Spleen (tissue), 11 donors: ENCODE measurements at regions not wholly inside any gene's neighbourhood (a gene's known extent, or its start where the extent isn't known, plus 50 kb on each side); places are given as distances from the start of the nearest gene placed in this dataset.
A peak's percentile ranks its signal among the peaks of the same experiment; 100 is the strongest.

Experiments used
- DNase-seq: peaks from one replicate; pipeline ENCODE4 v3.0.0-alpha.2; 2020
- H3K27ac ChIP-seq, 8 donors: fragments of 200-600 bp; sonication (generic) in 7 of 8; 1 replicate in 4 of 8; 2 replicates in 4 of 8; pipeline versions ENCODE4 v1.5.0 to v1.8.0; 2016 to 2021; ENCODE audit warnings: inconsistent platforms in 4 of 8, mild to moderate bottlenecking in 4 of 8, moderate library complexity in 1 of 8
- H3K27me3 ChIP-seq, 7 donors: fragments of 200-600 bp; sonication (generic) in 6 of 7; replicated peaks in 1 of 7; 1 replicate in 4 of 7; 2 replicates in 3 of 7; pipeline versions ENCODE4 v1.5.0 to v1.8.0; 2016 to 2021; ENCODE audit warnings: inconsistent platforms in 3 of 7, mild to moderate bottlenecking in 1 of 7
- H3K36me3 ChIP-seq, 6 donors: fragments of 200-600 bp; sonication (generic) in 5 of 6; 1 replicate in 4 of 6; 2 replicates in 2 of 6; pipeline versions ENCODE4 v1.5.0 to v1.8.0; 2016 to 2021; ENCODE audit warnings: inconsistent platforms in 2 of 6
- H3K4me1 ChIP-seq, 6 donors: fragments of 200-600 bp; sonication (generic) in 5 of 6; 1 replicate in 3 of 6; 2 replicates in 3 of 6; pipeline versions ENCODE4 v1.5.0 to v1.8.0; 2016 to 2021; ENCODE audit warnings: inconsistent platforms in 3 of 6
- H3K4me3 ChIP-seq, 8 donors: fragments of 200-600 bp; sonication (generic) in 7 of 8; 1 replicate in 4 of 8; 2 replicates in 4 of 8; pipeline versions ENCODE4 v1.5.0 to v1.8.0; 2016 to 2021; ENCODE audit warnings: inconsistent platforms in 4 of 8, mild to moderate bottlenecking in 4 of 8, moderate library complexity in 2 of 8
- H3K9me3 ChIP-seq, 8 donors: fragments of 200-600 bp; sonication (generic) in 7 of 8; 1 replicate in 4 of 8; 2 replicates in 4 of 8; pipeline versions ENCODE4 v1.5.0 to v1.8.0; 2016 to 2021; ENCODE audit warnings: inconsistent platforms in 4 of 8
- POLR2A ChIP-seq, 3 donors: fragments of 450-650 bp; IDR thresholded peaks; one replicate each; pipeline ENCODE4 v1.5.1; 2017; ENCODE audit warnings: antibody characterized with exemption in 3 of 3, mild to moderate bottlenecking in 1 of 3
- POLR2AphosphoS5 ChIP-seq, 3 donors: sonication (generic); formaldehyde crosslinking; IDR thresholded peaks; one replicate each; pipeline ENCODE4 v1.5.1; 2017; ENCODE audit warnings: antibody characterized with exemption in 3 of 3
- WGBS, 5 donors: extraction: QIAGEN DNeasy Blood & Tissue Kit in 3 of 5; methylation state at CpG; one replicate each; pipeline versions ENCODE4 v1.1.5 to v1.1.7; 2013 to 2018; 5-methylcytosine and 5-hydroxymethylcytosine counted together
- intact Hi-C: fragments of 100-400 bp; cut with DNase I; formaldehyde crosslinking; loops from one replicate; pipeline ENCODE4 v1.15.0; 2023; ENCODE audit warnings: low total_unique reads
- TF ChIP-seq, protein P1 (sequence below), 11 experiments: fragments of 200-600 bp in 7 of 11; fragments of 450-650 bp in 4 of 11; sonication (generic) in 4 of 11; IDR thresholded peaks in 8 of 11; conservative IDR thresholded peaks in 3 of 11; 1 replicate in 7 of 11; 2 replicates in 4 of 11; pipeline versions ENCODE4 v1.4.0 to v1.8.0; 2016 to 2021; ENCODE audit warnings: antibody characterized with exemption in 11 of 11, inconsistent platforms in 4 of 11, mild to moderate bottlenecking in 1 of 11
- donor health status: healthy with polysubstance abuse.
- donor health status: DM: no; HTN: no; CAD: no; lungs with moderate emphysema.
- donor health status: DM: no; HTN: no; CAD: no.
- donor health status: Bipolar disorder and iron deficiency.
- donor health status: healthy.
- donor health status: DM: no; HTN: no; CAD: no.
- donor health status: DM: yes; HTN: yes; CAD: no.

DNA sequence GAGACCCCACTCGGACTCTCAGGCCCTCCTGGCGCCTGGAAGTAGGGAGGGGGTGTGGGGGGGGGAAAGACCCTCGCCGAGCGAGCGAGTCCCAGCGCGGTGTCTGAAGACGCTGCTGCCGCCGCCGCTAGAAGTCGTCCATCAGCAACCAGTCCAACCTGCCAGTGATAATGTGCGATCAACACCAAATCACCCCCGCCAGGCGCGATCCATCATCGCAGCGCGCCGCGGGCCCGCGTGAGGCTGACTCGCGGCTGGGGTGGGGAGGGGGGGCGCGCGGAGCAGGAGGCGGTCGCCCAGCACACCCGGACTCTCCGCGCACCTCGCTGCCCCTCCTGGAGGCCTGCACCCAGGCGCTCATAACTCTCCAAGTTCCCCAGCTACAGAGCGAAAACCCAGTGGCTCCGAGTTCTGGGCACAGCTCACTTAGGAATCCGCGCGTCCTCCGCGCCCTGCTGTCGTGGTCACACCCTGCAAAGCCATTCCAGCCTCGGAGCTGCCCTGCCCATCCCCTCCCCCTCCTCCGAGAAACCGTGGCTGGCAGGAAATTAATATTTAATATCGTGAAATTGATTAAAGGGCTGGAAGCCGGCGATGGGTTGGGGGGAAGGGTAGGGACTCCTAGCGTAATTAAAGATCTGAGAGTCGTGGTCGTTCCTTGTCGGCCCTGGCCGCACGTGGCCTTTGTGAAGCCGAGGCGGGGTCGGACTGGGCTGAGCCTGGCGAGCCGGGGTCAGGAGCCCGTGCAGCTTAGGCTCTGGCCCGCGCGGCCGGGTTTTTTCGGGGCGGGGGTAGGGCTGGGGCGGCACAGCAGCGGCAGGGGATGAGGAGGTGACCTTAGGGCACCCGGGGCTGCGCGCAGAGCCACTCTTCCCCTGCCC, 58.1 kb upstream of the BCOR start:
- intact Hi-C loops = loop anchor here (10.0 kb wide), 2 partner anchors 51 to 141 kb away; no protein-coding TSS in a partner anchor
- DNase-seq = no peak
- H3K9me3 ChIP-seq = no peaks in the 10 kb centered on the region
- peak overlapping the region; percentile 7 to 84 (median 68) for H3K27ac ChIP-seq
- H3K4me3 ChIP-seq = peak overlapping the region; percentile 25 to 71 (median 42)
- peak in 1 of 3 donors; percentile 2 for TF ChIP-seq POLR2AphosphoS5 (IDR thresholded peaks at IDR 0.05)
- TF ChIP-seq, protein P1, sequence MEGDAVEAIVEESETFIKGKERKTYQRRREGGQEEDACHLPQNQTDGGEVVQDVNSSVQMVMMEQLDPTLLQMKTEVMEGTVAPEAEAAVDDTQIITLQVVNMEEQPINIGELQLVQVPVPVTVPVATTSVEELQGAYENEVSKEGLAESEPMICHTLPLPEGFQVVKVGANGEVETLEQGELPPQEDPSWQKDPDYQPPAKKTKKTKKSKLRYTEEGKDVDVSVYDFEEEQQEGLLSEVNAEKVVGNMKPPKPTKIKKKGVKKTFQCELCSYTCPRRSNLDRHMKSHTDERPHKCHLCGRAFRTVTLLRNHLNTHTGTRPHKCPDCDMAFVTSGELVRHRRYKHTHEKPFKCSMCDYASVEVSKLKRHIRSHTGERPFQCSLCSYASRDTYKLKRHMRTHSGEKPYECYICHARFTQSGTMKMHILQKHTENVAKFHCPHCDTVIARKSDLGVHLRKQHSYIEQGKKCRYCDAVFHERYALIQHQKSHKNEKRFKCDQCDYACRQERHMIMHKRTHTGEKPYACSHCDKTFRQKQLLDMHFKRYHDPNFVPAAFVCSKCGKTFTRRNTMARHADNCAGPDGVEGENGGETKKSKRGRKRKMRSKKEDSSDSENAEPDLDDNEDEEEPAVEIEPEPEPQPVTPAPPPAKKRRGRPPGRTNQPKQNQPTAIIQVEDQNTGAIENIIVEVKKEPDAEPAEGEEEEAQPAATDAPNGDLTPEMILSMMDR (IDR thresholded peaks at IDR 0.05 in 8 of 11, conservative IDR thresholded peaks at IDR 0.05 in 3 of 11) = no peak
- H3K4me1 ChIP-seq = peaks cover 0 to 77% (median 47%) of the 10 kb centered on the region in 6 donors
- no peaks in the 10 kb centered on the region for H3K36me3 ChIP-seq
- peaks cover 0 to 89% (median 32%) of the 10 kb centered on the region in 7 donors for H3K27me3 ChIP-seq
- 24 to 93% (median 41%) methylated on average over 17 to 71 of the region's 73 CpGs for WGBS, 5 donors

DNA sequence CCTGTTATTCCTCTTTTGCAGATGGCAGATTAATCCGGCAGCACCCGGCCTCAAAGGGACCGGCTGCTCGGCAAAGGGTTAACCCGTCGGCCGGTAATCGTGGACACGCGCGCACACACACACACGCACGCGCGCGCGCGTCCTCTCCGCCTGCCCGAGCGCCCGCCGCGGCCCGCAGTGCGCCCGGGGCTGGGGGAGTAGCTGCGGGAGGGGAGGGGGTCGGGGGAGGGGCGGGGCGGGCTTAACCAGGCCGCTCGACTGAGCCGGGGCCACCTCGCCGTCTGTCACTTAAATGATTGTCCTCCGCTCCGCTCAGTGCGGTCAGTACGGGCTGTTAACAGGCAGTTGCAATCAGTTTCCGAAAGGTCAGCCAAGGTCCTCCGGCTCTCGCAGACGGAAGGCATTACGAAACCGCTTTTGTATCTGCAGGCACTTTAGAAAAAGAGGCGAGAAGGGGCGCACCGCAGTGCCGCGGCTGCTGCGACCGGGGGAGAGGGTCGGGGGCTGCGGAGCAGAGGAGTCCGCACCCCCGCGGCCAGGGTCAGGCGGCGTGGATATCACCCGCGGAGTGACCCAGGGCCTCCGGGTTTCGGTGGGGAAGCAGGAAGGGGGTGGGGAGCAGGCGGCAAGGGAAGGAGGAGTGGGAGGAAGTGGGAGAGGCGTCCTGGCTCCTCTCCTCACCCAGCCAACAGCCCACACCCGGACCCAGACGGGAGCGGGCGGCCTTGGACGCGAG, 57.3 kb upstream of the BCOR start:
- 0 to 6% (median 1%) methylated on average over 26 to 59 of the region's 72 CpGs for WGBS, 5 donors
- peak; percentile 87 for DNase-seq

DNA sequence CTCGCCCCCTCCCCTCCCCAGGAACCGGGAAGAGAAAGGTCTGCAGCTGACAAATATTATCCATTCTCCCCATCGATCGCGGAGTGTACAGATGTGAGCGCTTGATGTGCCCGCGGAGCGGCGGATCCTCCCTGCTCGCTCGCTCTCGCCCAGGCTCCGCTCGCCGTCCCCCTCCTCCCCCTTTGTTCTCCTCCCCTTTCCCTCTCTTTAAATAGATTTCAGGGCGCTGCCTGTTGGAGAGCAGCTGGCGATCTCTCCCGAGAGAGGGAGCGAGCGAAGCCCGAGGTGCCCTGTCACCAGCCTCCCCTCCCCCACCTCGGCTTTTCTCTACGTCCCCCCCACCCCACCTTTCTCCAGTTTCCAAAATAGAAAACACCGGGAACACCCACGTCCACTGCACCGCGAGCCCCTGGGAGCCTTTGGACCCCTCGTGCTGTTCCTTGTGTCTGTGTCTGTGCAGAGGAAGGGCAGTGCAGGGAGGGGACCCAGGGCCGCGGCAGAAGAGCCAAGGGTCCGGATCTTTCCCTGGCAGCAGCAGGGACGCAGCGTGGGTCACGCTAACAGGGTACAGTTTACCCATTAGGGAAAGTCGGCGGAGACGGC, 56.6 kb upstream of the BCOR start:
- H3K27me3 ChIP-seq = peaks cover 0 to 97% (median 32%) of the 10 kb centered on the region in 7 donors
- H3K36me3 ChIP-seq = no peaks in the 10 kb centered on the region
- peak overlapping the region in 7 of 8 donors; percentile 24 to 84 (median 71) for H3K27ac ChIP-seq
- intact Hi-C loops = loop anchor here (10.0 kb wide), 2 partner anchors 50 to 140 kb away; no protein-coding TSS in a partner anchor
- H3K9me3 ChIP-seq = no peaks in the 10 kb centered on the region
- TF ChIP-seq, protein P1 (IDR thresholded peaks at IDR 0.05 in 8 of 11, conservative IDR thresholded peaks at IDR 0.05 in 3 of 11) = no peak
- TF ChIP-seq POLR2A (IDR thresholded peaks at IDR 0.05) = no peak
- no peak for TF ChIP-seq POLR2AphosphoS5 (IDR thresholded peaks at IDR 0.05)
- peaks cover 0 to 92% (median 52%) of the 10 kb centered on the region in 6 donors for H3K4me1 ChIP-seq
- DNase-seq = no peak
- 1 to 7% (median 4%) methylated on average over 18 to 38 of the region's 38 CpGs for WGBS, 5 donors
- H3K4me3 ChIP-seq = peak overlapping the region; percentile 25 to 71 (median 42)

More for the DNA sequence above, 57.3 kb upstream of the BCOR start:
- Histone ChIP-seq H3K27me3 (peaks cover 0 to 94% (median 32%) of the 10 kb centered on the region in 7 donors), H3K4me3 (peak overlapping the region; percentile 25 to 71 (median 42)), H3K27ac (peak overlapping the region; percentile 7 to 84 (median 68)), H3K36me3 (no peaks in the 10 kb centered on the region), H3K4me1 (peaks cover 0 to 85% (median 47%) of the 10 kb centered on the region in 6 donors), H3K9me3 (no peaks in the 10 kb centered on the region)
- peak; percentile 68 to 74 (median 73) for TF ChIP-seq POLR2AphosphoS5 (IDR thresholded peaks at IDR 0.05)
- TF ChIP-seq POLR2A (IDR thresholded peaks at IDR 0.05) = no peak
- intact Hi-C loops = loop anchor here (10.0 kb wide), 2 partner anchors 50 to 140 kb away; no protein-coding TSS in a partner anchor
